GM10266 (cell line): ENCODE measurements at regions not wholly inside any gene's neighbourhood (a gene's known extent, or its start where the extent isn't known, plus 50 kb on each side); places are given as distances from the start of the nearest gene placed in this dataset.

Source experiments
- DNase-seq: peaks from one replicate; pipeline ENCODE4 v3.0.0; 2012; ENCODE audit errors: extremely low spot score
- CTCF ChIP-seq: IDR thresholded peaks from 2 replicates; pipeline ENCODE4 v1.5.1; 2012; ENCODE audit warnings: mild to moderate bottlenecking, low read depth; ENCODE audit not compliant: control insufficient read depth, insufficient read depth; ENCODE audit errors: missing control alignments

GRCh38 chr11:13881226-13881905 is 81.2 kb upstream of the SPON1 start:
- TF ChIP-seq CTCF = no peak
- no peak for DNase-seq

GRCh38 chr11:13883042-13883441 is 79.5 kb upstream of the SPON1 start:
- TF ChIP-seq CTCF = no peak
- DNase-seq = no peak

GRCh38 chr11:13883589-13883988 is 78.9 kb upstream of the SPON1 start:
- no peak for DNase-seq
- no peak for TF ChIP-seq CTCF

GRCh38 chr11:13884158-13884799 is 78.2 kb upstream of the SPON1 start:
- TF ChIP-seq CTCF = no peak
- no peak for DNase-seq

GRCh38 chr11:13885083-13885482 is 77.4 kb upstream of the SPON1 start:
- no peak for TF ChIP-seq CTCF

GRCh38 chr11:13889552-13890249 is 72.8 kb upstream of the SPON1 start:
- DNase-seq = no peak
- TF ChIP-seq CTCF = no peak

More at GRCh38 chr11:13885083-13885482, 77.4 kb upstream of the SPON1 start:
- DNase-seq = no peak

- DNase-seq = no peak
- TF ChIP-seq CTCF = no peak
Measured at GRCh38 chr11:13891911-13892310, 70.6 kb upstream of the SPON1 start.
